BLaER1 treated with 17β-estradiol and CSF1 and Interleukin-3, amounts not matched to agents 10 nM and 100 nM (cell line): ENCODE measurements at regions not wholly inside any gene's neighbourhood (a gene's known extent, or its start where the extent isn't known, plus 50 kb on each side); places are given as distances from the start of the nearest gene placed in this dataset.
A peak's percentile ranks its signal among the peaks of the same experiment; 100 is the strongest.
"Not testable (repeated sequence)": the region's sequence is repeated elsewhere in the genome, so short reads cannot be mapped to it uniquely, and the experiment has no call there.

Experiments
- H3K27ac ChIP-seq, 11 experiments: shearing (Covaris generic); formaldehyde crosslinking; 2 replicates each; pipeline ENCODE4 v1.8.1; 2022
- H3K27me3 ChIP-seq, 11 experiments: shearing (Covaris generic); formaldehyde crosslinking; 2 replicates each; pipeline ENCODE4 v1.8.1; 2022
- H3K36me3 ChIP-seq, 11 experiments: shearing (Covaris generic); formaldehyde crosslinking; 2 replicates each; pipeline ENCODE4 v1.8.1; 2022
- H3K4me1 ChIP-seq, 10 experiments: shearing (Covaris generic); formaldehyde crosslinking; 2 replicates each; pipeline ENCODE4 v1.8.1; 2022
- H3K4me2 ChIP-seq, 11 experiments: shearing (Covaris generic); formaldehyde crosslinking; 2 replicates each; pipeline ENCODE4 v1.8.1; 2022
- H3K4me3 ChIP-seq, 10 experiments: shearing (Covaris generic); formaldehyde crosslinking; 2 replicates each; pipeline ENCODE4 v1.8.1; 2022
- H3K9ac ChIP-seq, 11 experiments: shearing (Covaris generic); formaldehyde crosslinking; 2 replicates each; pipeline ENCODE4 v1.8.1; 2022
- H3K9me3 ChIP-seq, 11 experiments: shearing (Covaris generic); formaldehyde crosslinking; replicated peaks in 1 of 11; 2 replicates each; pipeline ENCODE4 v1.8.1; 2022
- H4K20me1 ChIP-seq, 11 experiments: shearing (Covaris generic); formaldehyde crosslinking; 2 replicates each; pipeline ENCODE4 v1.8.1; 2022
- Cebpa-rat ChIP-seq, 11 experiments: shearing (Covaris generic); IDR thresholded peaks; 2 replicates each; pipeline ENCODE4 v1.8.1; 2022

DNA sequence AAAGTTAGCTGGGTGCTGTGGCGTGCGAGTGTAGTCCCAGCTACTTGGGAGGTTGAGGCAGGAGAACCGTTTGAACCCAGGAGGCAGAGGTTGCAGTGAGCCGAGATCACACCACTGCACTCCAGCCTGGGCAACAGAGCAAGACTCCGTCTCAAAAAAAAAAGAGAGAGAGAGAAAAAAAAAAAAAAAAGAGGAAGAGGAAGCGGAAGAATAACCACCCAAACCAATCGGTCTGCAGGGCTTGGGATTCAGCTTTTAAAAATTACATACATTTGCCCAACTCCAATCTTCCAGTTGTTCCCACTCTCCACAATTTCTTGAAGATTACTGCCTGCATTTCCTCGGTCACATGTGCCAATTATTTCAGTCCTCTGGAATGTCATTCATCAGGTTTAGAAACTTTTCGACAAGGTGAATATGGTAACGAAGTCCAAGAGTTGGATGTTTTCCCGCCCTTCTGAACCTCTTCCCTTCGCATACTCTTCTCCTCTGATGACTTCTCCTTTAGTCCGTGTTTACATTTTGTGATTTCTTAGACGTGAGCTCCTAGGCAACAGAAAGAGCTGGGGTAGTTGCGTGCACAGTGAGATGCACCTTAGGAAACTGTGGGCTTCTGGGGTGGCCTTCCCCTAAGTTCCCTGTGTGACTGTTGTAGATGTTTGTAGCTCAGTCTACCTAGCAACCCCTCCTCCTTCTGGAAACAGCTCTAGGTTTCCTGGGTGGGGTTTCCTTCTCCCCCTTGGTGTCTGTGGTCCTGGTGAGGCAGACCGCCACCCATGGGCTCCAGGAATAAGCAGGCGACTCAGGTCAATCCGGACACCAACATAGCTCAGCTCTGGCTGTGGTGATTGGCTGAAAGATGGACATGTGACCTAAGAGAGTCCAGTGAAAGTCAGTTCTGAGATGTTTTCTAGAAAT, 63.0 kb upstream of the NCOA3 start:
- Histone ChIP-seq H3K27me3 (no peaks in the 10 kb centered on the region), H3K4me1 (peaks cover 0 to 28% (median 16%) of the 10 kb centered on the region in 10 experiments; a peak in 14 of 20 replicates), H3K9ac (no peak overlapping the region), H3K36me3 (no peaks in the 10 kb centered on the region), H4K20me1 (no peaks in the 10 kb centered on the region), H3K9me3 (no peaks in the 10 kb centered on the region), H3K27ac (peak overlapping the region in 1 of 11 experiments; percentile 4; a peak in 1 of 22 replicates), H3K4me3 (no peak overlapping the region), H3K4me2 (peak overlapping the region in 6 of 11 experiments; percentile 2 to 42 (median 19); a peak in 11 of 22 replicates)
- no peak for TF ChIP-seq Cebpa-rat (IDR thresholded peaks at IDR 0.05)

DNA sequence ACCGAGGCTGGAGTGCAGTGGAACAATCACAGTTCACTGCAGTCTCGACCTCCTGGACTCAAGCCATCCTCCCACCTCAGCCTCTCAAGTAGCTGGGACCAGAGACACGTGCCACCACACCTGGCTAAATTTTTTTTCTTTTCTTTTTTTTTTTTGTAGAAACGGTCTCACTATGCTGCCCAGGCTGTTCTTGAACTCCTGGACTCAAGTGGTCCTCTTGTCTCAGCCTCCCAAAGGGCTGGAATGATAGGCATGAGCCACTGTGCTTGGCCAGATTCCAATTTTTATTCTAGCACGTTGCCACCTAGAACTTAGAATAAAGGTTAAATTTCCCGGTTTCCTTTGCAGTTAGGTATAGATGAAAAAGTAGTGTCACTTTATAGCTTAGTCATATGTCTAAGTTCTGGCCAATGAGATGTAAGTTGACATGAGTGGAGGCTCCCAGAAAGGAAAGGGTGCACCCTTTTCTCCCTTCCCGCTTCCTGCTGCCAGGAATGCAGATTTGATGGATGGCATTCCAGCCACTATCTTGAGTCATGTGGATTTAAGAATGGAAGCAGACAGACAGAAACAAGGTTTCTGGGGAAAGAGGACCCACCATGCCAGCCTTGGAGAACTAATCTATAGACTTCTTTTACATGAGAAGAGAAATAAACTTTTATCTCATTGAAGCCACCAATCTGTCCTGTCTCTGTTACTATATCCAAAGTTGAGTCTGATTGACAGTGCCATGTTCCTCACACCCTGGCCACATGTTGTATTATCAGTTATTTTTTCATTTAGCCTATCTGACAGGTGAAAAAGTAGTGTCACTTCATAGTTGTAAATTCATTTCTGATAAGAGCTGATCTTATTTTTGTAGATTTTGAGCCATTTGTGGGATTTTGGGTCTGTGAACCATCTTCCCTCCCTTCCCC, 60.6 kb upstream of the NCOA3 start:
- no peak overlapping the region for H3K4me3 ChIP-seq
- H4K20me1 ChIP-seq, result no peaks in the 10 kb centered on the region
- H3K27ac ChIP-seq, result no peak overlapping the region
- no peak overlapping the region for H3K4me2 ChIP-seq
- H3K4me1 ChIP-seq, result peaks cover 0 to 26% (median 16%) of the 10 kb centered on the region in 10 experiments; a peak in 14 of 20 replicates
- H3K27me3 ChIP-seq, result no peaks in the 10 kb centered on the region
- no peak overlapping the region for H3K9ac ChIP-seq
- H3K36me3 ChIP-seq, result no peaks in the 10 kb centered on the region
- H3K9me3 ChIP-seq, result no peaks in the 10 kb centered on the region
- TF ChIP-seq Cebpa-rat (IDR thresholded peaks at IDR 0.05), result no peak

- Histone ChIP-seq H3K27ac (no peak overlapping the region), H3K4me3 (no peak overlapping the region), H3K9ac (no peak overlapping the region), H4K20me1 (no peaks in the 10 kb centered on the region), H3K27me3 (no peaks in the 10 kb centered on the region), H3K36me3 (no peaks in the 10 kb centered on the region), H3K4me1 (peaks cover 0 to 26% (median 16%) of the 10 kb centered on the region in 10 experiments; a peak in 14 of 20 replicates), H3K4me2 (no peak overlapping the region), H3K9me3 (no peaks in the 10 kb centered on the region)
- no peak for TF ChIP-seq Cebpa-rat (IDR thresholded peaks at IDR 0.05)
These were observed 59.9 kb upstream of the NCOA3 start for GRCh38 chr20:47441774-47442150.

DNA sequence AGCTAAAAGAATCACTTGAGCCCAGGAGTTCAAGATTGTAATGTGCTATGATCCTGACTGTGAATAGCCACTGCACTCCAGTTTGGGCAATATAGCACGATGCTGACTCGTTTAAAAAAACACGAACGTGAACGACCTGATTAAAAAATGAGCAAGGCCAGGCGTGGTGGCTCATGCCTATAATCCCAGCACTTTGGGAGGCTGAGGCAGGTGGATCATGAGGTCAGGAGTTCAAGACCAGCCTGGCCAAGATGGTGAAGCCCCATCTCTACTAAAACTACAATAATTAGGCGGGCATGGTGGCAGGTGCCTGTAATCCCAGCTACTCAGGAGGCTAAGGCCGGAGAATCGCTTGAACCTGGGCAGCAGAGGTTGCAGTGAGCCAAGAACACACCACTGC, 58.6 kb upstream of the NCOA3 start:
- not testable (repeated sequence) for H3K4me3 ChIP-seq, H3K9ac ChIP-seq, H3K27me3 ChIP-seq, H4K20me1 ChIP-seq, H3K4me2 ChIP-seq, H3K9me3 ChIP-seq, H3K27ac ChIP-seq, H3K36me3 ChIP-seq
- peaks cover 0 to 24% (median 16%) of the 10 kb centered on the region in 10 experiments; a peak in 14 of 20 replicates for H3K4me1 ChIP-seq

DNA sequence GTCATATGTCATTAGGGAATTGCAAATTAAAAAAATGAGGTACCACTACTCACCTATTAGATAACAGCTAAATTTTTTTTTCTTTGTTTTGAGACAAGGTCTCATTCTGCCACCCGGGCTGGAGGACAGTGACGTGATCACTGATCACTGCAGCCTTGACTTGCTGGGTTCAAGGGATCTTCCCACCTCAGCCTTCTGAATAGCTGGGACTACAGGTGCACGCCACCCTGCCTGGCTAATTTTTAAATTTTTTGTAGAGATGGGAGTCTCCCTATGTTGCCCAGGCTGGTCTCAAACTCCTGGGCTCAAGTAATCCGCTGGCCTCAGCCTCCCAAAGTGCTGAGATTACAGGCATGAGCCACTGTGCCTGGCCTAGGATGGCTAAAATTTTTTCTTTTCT, 57.1 kb upstream of the NCOA3 start:
- no peak for TF ChIP-seq Cebpa-rat (IDR thresholded peaks at IDR 0.05)
- Histone ChIP-seq H3K4me1 (peaks cover 0 to 9% (median 8%) of the 10 kb centered on the region in 10 experiments; a peak in 14 of 20 replicates), H3K9me3 (no peaks in the 10 kb centered on the region), H4K20me1 (no peaks in the 10 kb centered on the region), H3K27me3 (no peaks in the 10 kb centered on the region), H3K4me3 (no peak overlapping the region), H3K9ac (no peak overlapping the region), H3K27ac (no peak overlapping the region), H3K36me3 (no peaks in the 10 kb centered on the region), H3K4me2 (no peak overlapping the region)

- H3K4me3 ChIP-seq, result no peak overlapping the region
- TF ChIP-seq Cebpa-rat (IDR thresholded peaks at IDR 0.05), result no peak
- H3K4me1 ChIP-seq, result peaks cover 0 to 2% (median under 1%) of the 10 kb centered on the region in 10 experiments; a peak in 9 of 20 replicates
- no peaks in the 10 kb centered on the region for H3K36me3 ChIP-seq
- H4K20me1 ChIP-seq, result no peaks in the 10 kb centered on the region
- no peak overlapping the region for H3K4me2 ChIP-seq
- H3K27me3 ChIP-seq, result no peaks in the 10 kb centered on the region
- H3K9ac ChIP-seq, result no peak overlapping the region
- H3K9me3 ChIP-seq, result no peaks in the 10 kb centered on the region
- H3K27ac ChIP-seq, result no peak overlapping the region
These were observed 56.4 kb upstream of the NCOA3 start for GRCh38 chr20:47445291-47445690.

GRCh38 chr20:47447350-47448296, 54.1 kb upstream of the NCOA3 start:
- H3K4me2 ChIP-seq, H3K9me3 ChIP-seq, H3K4me3 ChIP-seq, H3K9ac ChIP-seq, H4K20me1 ChIP-seq, H3K36me3 ChIP-seq, H3K27ac ChIP-seq, H3K27me3 ChIP-seq: not testable (repeated sequence)
- peaks cover 0 to 14% (median 12%) of the 10 kb centered on the region in 10 experiments; a peak in 13 of 20 replicates for H3K4me1 ChIP-seq

GRCh38 chr20:47448429-47448828, 53.3 kb upstream of the NCOA3 start:
- Histone ChIP-seq H3K27me3 (no peaks in the 10 kb centered on the region), H3K4me1 (peaks cover 7 to 22% (median 20%) of the 10 kb centered on the region in 10 experiments), H3K9ac (no peak overlapping the region), H3K4me3 (no peak overlapping the region), H3K36me3 (no peaks in the 10 kb centered on the region), H3K9me3 (no peaks in the 10 kb centered on the region), H3K4me2 (no peak overlapping the region), H3K27ac (no peak overlapping the region), H4K20me1 (no peaks in the 10 kb centered on the region)
- no peak for TF ChIP-seq Cebpa-rat (IDR thresholded peaks at IDR 0.05)
